Neural cell (in vitro differentiated cells): ENCODE measurements at regions not wholly inside any gene's neighbourhood (a gene's known extent, or its start where the extent isn't known, plus 50 kb on each side); places are given as distances from the start of the nearest gene placed in this dataset.

Source experiments
- POLR2AphosphoS5 ChIP-seq: IDR thresholded peaks from 2 replicates; pipeline ENCODE4 v1.6.1; 2012
- RAD21 ChIP-seq: fragments of 450-650 bp; conservative IDR thresholded peaks from 2 replicates; pipeline ENCODE4 v1.6.1; 2014; ENCODE audit warnings: antibody characterized with exemption, mild to moderate bottlenecking, moderate library complexity
- REST ChIP-seq: IDR thresholded peaks from 2 replicates; pipeline ENCODE4 v1.6.1; 2012; ENCODE audit warnings: borderline replicate concordance
- SMC3 ChIP-seq: fragments of 450-650 bp; conservative IDR thresholded peaks from 2 replicates; pipeline ENCODE4 v1.6.1; 2014; ENCODE audit warnings: antibody characterized with exemption, mild to moderate bottlenecking, moderate library complexity; ENCODE audit not compliant: poor library complexity
- TAF1 ChIP-seq: IDR thresholded peaks from 2 replicates; pipeline ENCODE4 v1.6.1; 2012; ENCODE audit warnings: low read depth
- TF ChIP-seq, protein P1 (sequence below): fragments of 450-650 bp; IDR thresholded peaks from 2 replicates; pipeline ENCODE4 v1.5.1; 2014; ENCODE audit warnings: antibody characterized with exemption, mild to moderate bottlenecking, moderate library complexity; ENCODE audit not compliant: poor library complexity, severe bottlenecking

- TF ChIP-seq, protein P1, sequence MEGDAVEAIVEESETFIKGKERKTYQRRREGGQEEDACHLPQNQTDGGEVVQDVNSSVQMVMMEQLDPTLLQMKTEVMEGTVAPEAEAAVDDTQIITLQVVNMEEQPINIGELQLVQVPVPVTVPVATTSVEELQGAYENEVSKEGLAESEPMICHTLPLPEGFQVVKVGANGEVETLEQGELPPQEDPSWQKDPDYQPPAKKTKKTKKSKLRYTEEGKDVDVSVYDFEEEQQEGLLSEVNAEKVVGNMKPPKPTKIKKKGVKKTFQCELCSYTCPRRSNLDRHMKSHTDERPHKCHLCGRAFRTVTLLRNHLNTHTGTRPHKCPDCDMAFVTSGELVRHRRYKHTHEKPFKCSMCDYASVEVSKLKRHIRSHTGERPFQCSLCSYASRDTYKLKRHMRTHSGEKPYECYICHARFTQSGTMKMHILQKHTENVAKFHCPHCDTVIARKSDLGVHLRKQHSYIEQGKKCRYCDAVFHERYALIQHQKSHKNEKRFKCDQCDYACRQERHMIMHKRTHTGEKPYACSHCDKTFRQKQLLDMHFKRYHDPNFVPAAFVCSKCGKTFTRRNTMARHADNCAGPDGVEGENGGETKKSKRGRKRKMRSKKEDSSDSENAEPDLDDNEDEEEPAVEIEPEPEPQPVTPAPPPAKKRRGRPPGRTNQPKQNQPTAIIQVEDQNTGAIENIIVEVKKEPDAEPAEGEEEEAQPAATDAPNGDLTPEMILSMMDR = no peak
- no peak for TF ChIP-seq RAD21
- no peak for TF ChIP-seq SMC3
- no peak for TF ChIP-seq POLR2AphosphoS5
- TF ChIP-seq REST = no peak
- no peak for TF ChIP-seq TAF1
Measured at GRCh38 chr5:173733831-173734501, 117.5 kb upstream of the BOD1 start.
